DMS79 treated with DMSO at 0.1 percent for 48 hours (cell line): ENCODE measurements at regions not wholly inside any gene's neighbourhood (a gene's known extent, or its start where the extent isn't known, plus 50 kb on each side); places are given as distances from the start of the nearest gene placed in this dataset.
"Not testable (repeated sequence)": the region's sequence is repeated elsewhere in the genome, so short reads cannot be mapped to it uniquely, and the experiment has no call there.

Experiments used
- DNase-seq: peaks from one replicate; lab custom pipeline; 2025; lab: John Stamatoyannopoulos, UW

- DNase-seq = no peak
These were observed 72.9 kb upstream of the SNTG2 start for GRCh38 chr2:877747-878146.

- DNase-seq = no peak
These were observed 74.7 kb upstream of the SNTG2 start for GRCh38 chr2:875687-876615.

- peak; percentile 89 for DNase-seq
These were observed 76.7 kb upstream of the SNTG2 start for GRCh38 chr2:873651-874580.

- DNase-seq = peak; percentile 11
These were observed 77.6 kb upstream of the SNTG2 start for GRCh38 chr2:873027-873426.

- DNase-seq = no peak
These were observed 78.5 kb upstream of the SNTG2 start for GRCh38 chr2:871926-872680.

GRCh38 chr2:871175-871727 is 79.4 kb upstream of the SNTG2 start:
- no peak for DNase-seq

- DNase-seq = no peak
These were observed 80.2 kb upstream of the SNTG2 start for GRCh38 chr2:870426-870825.

GRCh38 chr2:869894-870293 is 80.8 kb upstream of the SNTG2 start:
- DNase-seq = no peak

GRCh38 chr2:869357-869871 is 81.2 kb upstream of the SNTG2 start:
- no peak for DNase-seq

GRCh38 chr2:868857-869256 is 81.8 kb upstream of the SNTG2 start:
- DNase-seq = not testable (repeated sequence)

GRCh38 chr2:867296-867695 is 83.4 kb upstream of the SNTG2 start:
- no peak for DNase-seq

- no peak for DNase-seq
These were observed 83.8 kb upstream of the SNTG2 start for GRCh38 chr2:866887-867286.

GRCh38 chr2:866009-866680 is 84.5 kb upstream of the SNTG2 start:
- no peak for DNase-seq

GRCh38 chr2:864501-865106 is 86.0 kb upstream of the SNTG2 start:
- DNase-seq = no peak

GRCh38 chr2:863732-864450 is 86.8 kb upstream of the SNTG2 start:
- no peak for DNase-seq

GRCh38 chr2:862731-863466 is 87.8 kb upstream of the SNTG2 start:
- no peak for DNase-seq

GRCh38 chr2:862355-862687 is 88.3 kb upstream of the SNTG2 start:
- no peak for DNase-seq

GRCh38 chr2:861655-862354 is 88.8 kb upstream of the SNTG2 start:
- DNase-seq = peak; percentile 50
